ENCODE measurements at regions not wholly inside any gene's neighbourhood (a gene's known extent, or its start where the extent isn't known, plus 50 kb on each side); places are given as distances from the start of the nearest gene placed in this dataset.

GRCh38 chr4:126947536-126947935 lies 685.2 kb upstream of the INTU start:
- no peak overlapping the region for H3K27ac ChIP-seq (ENCODE audit: low read depth in 1 of 2, low read length in 2 of 2)
- no peaks in the 10 kb centered on the region for H3K36me3 ChIP-seq (ENCODE audit: control insufficient read depth in 4 of 4, insufficient read depth in 3 of 4, low read depth in 1 of 4, low read length in 3 of 4)
- H3K9me3 ChIP-seq (ENCODE audit: control insufficient read depth in 4 of 4, low read length in 3 of 4), result no peaks in the 10 kb centered on the region
- no peak overlapping the region for H3K9ac ChIP-seq (ENCODE audit: low read depth in 1 of 2, low read length in 2 of 2)
- DNase-seq (ENCODE audit: low spot score), result no peak
- H3K4me3 ChIP-seq (ENCODE audit: low read depth in 1 of 3, low read length in 3 of 3), result no peak overlapping the region
- H3K27me3 ChIP-seq (ENCODE audit: control insufficient read depth in 4 of 4, insufficient read depth in 4 of 4, low read length in 3 of 4), result peaks cover 0 to 2% (median 0%) of the 10 kb centered on the region in 4 donors
- TF ChIP-seq RXRA (IDR thresholded peaks at IDR 0.05) (no peak), CTCF (IDR thresholded peaks at IDR 0.05; ENCODE audit: low read depth, low read length, missing input control) (no peak), SP1 (IDR thresholded peaks at IDR 0.05) (no peak), HNF4A (conservative IDR thresholded peaks at IDR 0.05) (no peak), EGR1 (IDR thresholded peaks at IDR 0.05; ENCODE audit: low read depth in 2 of 2) (no peak), FOXA1 (IDR thresholded peaks at IDR 0.05) (no peak), YY1 (IDR thresholded peaks at IDR 0.05) (no peak), GABPA (IDR thresholded peaks at IDR 0.05 in 1 of 2, conservative IDR thresholded peaks at IDR 0.05 in 1 of 2) (no peak), MAX (IDR thresholded peaks at IDR 0.05) (no peak), ZBTB33 (IDR thresholded peaks at IDR 0.05) (no peak), FOXA2 (IDR thresholded peaks at IDR 0.05) (no peak)
- WGBS, result 64% methylated on average over 3 of the region's 3 CpGs
- H3K4me1 ChIP-seq (ENCODE audit: control insufficient read depth in 4 of 4, insufficient read depth in 4 of 4, low read length in 3 of 4), result no peaks in the 10 kb centered on the region

GRCh38 chr4:126954537-126955291 lies 678.0 kb upstream of the INTU start:
- 74% methylated on average over 5 of the region's 5 CpGs for WGBS

More at GRCh38 chr4:126954537-126955291, 678.0 kb upstream of the INTU start:
- H3K4me3 ChIP-seq (ENCODE audit: low read depth in 1 of 3, low read length in 3 of 3), result no peak overlapping the region
- H3K27ac ChIP-seq (ENCODE audit: low read depth in 1 of 2, low read length in 2 of 2), result no peak overlapping the region
- H3K9ac ChIP-seq (ENCODE audit: low read depth in 1 of 2, low read length in 2 of 2), result no peak overlapping the region
- TF ChIP-seq NR2F2 (IDR thresholded peaks at IDR 0.05) (no peak), HNF4G (IDR thresholded peaks at IDR 0.05) (no peak), HNF4A (conservative IDR thresholded peaks at IDR 0.05) (no peak), GABPA (IDR thresholded peaks at IDR 0.05 in 1 of 2, conservative IDR thresholded peaks at IDR 0.05 in 1 of 2) (no peak), RAD21 (IDR thresholded peaks at IDR 0.05) (no peak), FOXA1 (IDR thresholded peaks at IDR 0.05) (no peak), FOXA2 (IDR thresholded peaks at IDR 0.05) (no peak), EGR1 (IDR thresholded peaks at IDR 0.05; ENCODE audit: low read depth in 2 of 2) (no peak)
- H3K9me3 ChIP-seq (ENCODE audit: control insufficient read depth in 4 of 4, low read length in 3 of 4), result no peaks in the 10 kb centered on the region
- no peak for DNase-seq (ENCODE audit: low spot score)
- H3K27me3 ChIP-seq (ENCODE audit: control insufficient read depth in 4 of 4, insufficient read depth in 4 of 4, low read length in 3 of 4), result no peaks in the 10 kb centered on the region
- no peaks in the 10 kb centered on the region for H3K36me3 ChIP-seq (ENCODE audit: control insufficient read depth in 4 of 4, insufficient read depth in 3 of 4, low read depth in 1 of 4, low read length in 3 of 4)
- H3K4me1 ChIP-seq (ENCODE audit: control insufficient read depth in 4 of 4, insufficient read depth in 4 of 4, low read length in 3 of 4), result no peaks in the 10 kb centered on the region
